Esophagus mucosa (tissue), 1 donor: ENCODE measurements at regions not wholly inside any gene's neighbourhood (a gene's known extent, or its start where the extent isn't known, plus 50 kb on each side); places are given as distances from the start of the nearest gene placed in this dataset.
"Not testable (repeated sequence)": the region's sequence is repeated elsewhere in the genome, so short reads cannot be mapped to it uniquely, and the experiment has no call there.

Experiments used
- ATAC-seq: fragments of 200-7000 bp; cut with Tn5 transposase; one replicate; pipeline ENCODE4 v1.9.1; 2020
- donor health status: DM: yes; HTN: yes; CAD: no.

- no peak for ATAC-seq
Measured at GRCh38 chr15:95149771-95150170, 918.4 kb downstream of the MCTP2 start.

GRCh38 chr15:95150466-95150865 lies 919.1 kb downstream of the MCTP2 start:
- no peak for ATAC-seq

- no peak for ATAC-seq
Measured at GRCh38 chr15:95152741-95153140, 921.4 kb downstream of the MCTP2 start.

GRCh38 chr15:95153201-95153600 lies 921.8 kb downstream of the MCTP2 start:
- not testable (repeated sequence) for ATAC-seq

GRCh38 chr15:95160316-95160715 lies 929.0 kb downstream of the MCTP2 start:
- ATAC-seq: no peak

GRCh38 chr15:95162069-95162468 lies 930.7 kb downstream of the MCTP2 start:
- no peak for ATAC-seq

GRCh38 chr15:95162531-95162930 lies 931.2 kb downstream of the MCTP2 start:
- ATAC-seq: no peak

- no peak for ATAC-seq
Measured at GRCh38 chr15:95162967-95163531, 931.7 kb downstream of the MCTP2 start.

- no peak for ATAC-seq
Measured at GRCh38 chr15:95168152-95168551, 936.8 kb downstream of the MCTP2 start.

GRCh38 chr15:95168951-95169431 lies 937.6 kb downstream of the MCTP2 start:
- no peak for ATAC-seq

- no peak for ATAC-seq
Measured at GRCh38 chr15:95169541-95170459, 938.4 kb downstream of the MCTP2 start.

GRCh38 chr15:95170561-95171380 lies 939.4 kb downstream of the MCTP2 start:
- no peak for ATAC-seq

GRCh38 chr15:95171564-95171963 lies 940.2 kb downstream of the MCTP2 start:
- ATAC-seq: no peak

GRCh38 chr15:95174301-95175259 lies 943.2 kb downstream of the MCTP2 start:
- ATAC-seq: no peak

- peak; percentile 35 for ATAC-seq
Measured at GRCh38 chr15:95175914-95176658, 944.7 kb downstream of the MCTP2 start.

GRCh38 chr15:95176794-95177577 lies 945.6 kb downstream of the MCTP2 start:
- no peak for ATAC-seq

GRCh38 chr15:95180530-95180929 lies 949.2 kb downstream of the MCTP2 start:
- no peak for ATAC-seq

- no peak for ATAC-seq
Measured at GRCh38 chr15:95182091-95182490, 950.7 kb downstream of the MCTP2 start.

- ATAC-seq: no peak
Measured at GRCh38 chr15:95192923-95193322, 961.6 kb downstream of the MCTP2 start.

- ATAC-seq: no peak
Measured at GRCh38 chr15:95194746-95195145, 963.4 kb downstream of the MCTP2 start.
